HepG2 (cell line): ENCODE measurements at regions not wholly inside any gene's neighbourhood (a gene's known extent, or its start where the extent isn't known, plus 50 kb on each side); places are given as distances from the start of the nearest gene placed in this dataset.

Experiments used
- ATAC-seq: fragments of 200-7000 bp; cut with Tn5 transposase; 3 replicates; pipeline ENCODE4 v1.9.1; 2020; ENCODE audit warnings: mild to moderate bottlenecking, moderate library complexity
- BruUV-seq: library from RNA; stranded (reverse); fragments of 400-500 nt; replicated peaks from 2 replicates; lab custom pipeline; 2021; lab: Mats Ljungman, UMichigan
- CTCF ChIA-PET: fragments of 300-600 bp; formaldehyde crosslinking; extraction: SDS; loops from one replicate; lab custom pipeline; 2021; ENCODE audit warnings: low total read pairs, inconsistent platforms, low intra/inter-chr PET ratio; lab: Yijun Ruan, JAX
- POLR2A ChIA-PET: fragments of 350-600 bp; sonication (Branson Sonifier 250); formaldehyde crosslinking; loops from one replicate; lab custom pipeline; 2020; ENCODE audit warnings: antibody characterized with exemption, inconsistent platforms; lab: Yijun Ruan, JAX
- DNase-seq: peaks from one replicate; pipeline ENCODE4 v3.0.0-alpha.2; 2015; ENCODE audit warnings: low spot score
- FAIRE-seq: peaks from 3 replicates; lab custom pipeline; 2011; peaks lifted over from hg19 to GRCh38; lab: Jason Lieb, UNC
- H2AFZ ChIP-seq: one replicate; pipeline ENCODE4 v1.6.1; 2011; ENCODE audit warnings: low read length, inconsistent platforms
- H3K27ac ChIP-seq: fragments of 300-600 bp; 3 replicates; pipeline ENCODE4 v1.8.0; 2011; ENCODE audit warnings: mixed run types, mild to moderate bottlenecking, mixed read lengths, low read length, inconsistent platforms; ENCODE audit not compliant: insufficient read depth; ENCODE audit errors: extremely low read length
- H3K27me3 ChIP-seq, 2 experiments: fragments of 200-600 bp in 1 of 2; 2 replicates in 1 of 2; 3 replicates in 1 of 2; pipeline versions ENCODE4 v1.6.0 to v1.8.0; 2011; ENCODE audit warnings: low read length in 2 of 2, mild to moderate bottlenecking in 2 of 2, moderate library complexity in 2 of 2, inconsistent platforms in 1 of 2; ENCODE audit not compliant: insufficient read depth in 2 of 2, control insufficient read depth in 1 of 2
- H3K36me3 ChIP-seq, 2 experiments: fragments of 200-600 bp in 1 of 2; replicated peaks in 1 of 2; 2 replicates in 1 of 2; 3 replicates in 1 of 2; pipeline versions ENCODE4 v1.5.1 to v1.8.0; 2011; ENCODE audit warnings: low read length in 2 of 2, inconsistent platforms in 1 of 2; ENCODE audit not compliant: insufficient read depth in 2 of 2, control insufficient read depth in 1 of 2
- H3K4me1 ChIP-seq: 2 replicates; pipeline ENCODE4 v1.5.1; 2012; ENCODE audit warnings: low read length, inconsistent platforms; ENCODE audit not compliant: insufficient read depth
- H3K4me2 ChIP-seq: 2 replicates; pipeline ENCODE4 v1.6.0; 2011; ENCODE audit warnings: low read depth, low read length, inconsistent platforms
- H3K4me3 ChIP-seq, 3 experiments: fragments of 200-600 bp in 1 of 3; sonication (generic), shearing (Covaris generic) in 1 of 3; replicated peaks in 1 of 3; 2 replicates each; pipeline ENCODE4 v1.5.1; 2011 to 2016; ENCODE audit warnings: low read length in 3 of 3, inconsistent platforms in 2 of 3, low read depth in 2 of 3, mild to moderate bottlenecking in 2 of 3, control low read depth in 1 of 3, mixed read lengths in 1 of 3; ENCODE audit not compliant: insufficient read depth in 1 of 3
- H3K79me2 ChIP-seq: one replicate; pipeline ENCODE4 v1.6.1; 2011; ENCODE audit warnings: low read length, inconsistent platforms; ENCODE audit not compliant: insufficient read depth
- H3K9ac ChIP-seq: 2 replicates; pipeline ENCODE4 v1.6.0; 2011; ENCODE audit warnings: mild to moderate bottlenecking, low read depth, low read length, inconsistent platforms; ENCODE audit not compliant: insufficient read depth
- H3K9me3 ChIP-seq: 2 replicates; pipeline ENCODE4 v1.5.1; 2012; ENCODE audit warnings: mild to moderate bottlenecking, low read length
- H4K20me1 ChIP-seq: 2 replicates; pipeline ENCODE4 v1.6.0; 2011; ENCODE audit warnings: inconsistent platforms, mild to moderate bottlenecking, low read length, moderate library complexity; ENCODE audit not compliant: insufficient read depth
- HMGA1 ChIP-seq: sonication (generic); formaldehyde crosslinking; conservative IDR thresholded peaks from 2 replicates; pipeline ENCODE4 v1.4.0; 2020; ENCODE audit warnings: missing genetic modification reagents
- MTA3 ChIP-seq: sonication (generic); formaldehyde crosslinking; IDR thresholded peaks from 2 replicates; pipeline ENCODE4 v1.4.0; 2020; ENCODE audit warnings: missing genetic modification reagents
- MTF1 ChIP-seq: sonication (generic); formaldehyde crosslinking; IDR thresholded peaks from 2 replicates; pipeline ENCODE4 v1.5.0; 2020; ENCODE audit warnings: missing genetic modification reagents
- NR2F6 ChIP-seq, 2 experiments: IDR thresholded peaks; 2 replicates each; pipeline ENCODE4 v1.6.1; 2016; ENCODE audit warnings: antibody characterized with exemption in 1 of 2, mild to moderate bottlenecking in 1 of 2
- RCOR2 ChIP-seq: IDR thresholded peaks from 2 replicates; pipeline ENCODE4 v1.6.1; 2016; ENCODE audit warnings: missing biosample characterization, missing genetic modification reagents
- REL ChIP-seq: sonication (generic); formaldehyde crosslinking; conservative IDR thresholded peaks from 2 replicates; pipeline ENCODE4 v1.8.0; 2022; ENCODE audit warnings: mild to moderate bottlenecking, missing genetic modification reagents, moderate library complexity
- TAF1 ChIP-seq: sonication (generic); formaldehyde crosslinking; IDR thresholded peaks from 2 replicates; pipeline ENCODE4 v1.4.0; 2020; ENCODE audit warnings: missing genetic modification reagents
- TAF15 ChIP-seq: fragments of 200-400 bp; formaldehyde crosslinking; IDR thresholded peaks from one replicate; pipeline ENCODE4 v1.6.1; 2018; ENCODE audit warnings: mild to moderate bottlenecking, low read depth, low read length; ENCODE audit not compliant: poor library complexity, severe bottlenecking
- ZNF160 ChIP-seq: sonication (generic); formaldehyde crosslinking; IDR thresholded peaks from 2 replicates; pipeline ENCODE4 v1.8.0; 2022; ENCODE audit warnings: mild to moderate bottlenecking, inconsistent platforms, missing genetic modification reagents
- ZNF264 ChIP-seq: sonication (generic); formaldehyde crosslinking; IDR thresholded peaks from 2 replicates; pipeline ENCODE4 v1.4.0; 2020; ENCODE audit warnings: missing genetic modification reagents
- ZNF292 ChIP-seq: sonication (generic); formaldehyde crosslinking; IDR thresholded peaks from 2 replicates; pipeline ENCODE4 v1.8.1; 2022; ENCODE audit warnings: mild to moderate bottlenecking, low read depth, missing genetic modification reagents, borderline replicate concordance
- ZNF607 ChIP-seq: sonication (generic); formaldehyde crosslinking; IDR thresholded peaks from 2 replicates; pipeline ENCODE4 v1.5.1; 2020; ENCODE audit warnings: missing genetic modification reagents, mild to moderate bottlenecking, borderline replicate concordance
- ZSCAN20 ChIP-seq: sonication (generic); formaldehyde crosslinking; IDR thresholded peaks from 2 replicates; pipeline ENCODE4 v1.4.0; 2020; ENCODE audit warnings: missing genetic modification reagents, mild to moderate bottlenecking, borderline replicate concordance
- WGBS: methylation state at CpG from one replicate; pipeline ENCODE4 v1.1.6; 2017; ENCODE audit warnings: low lambda C conversion rate; 5-methylcytosine and 5-hydroxymethylcytosine counted together
- in situ Hi-C: cut with HindIII; loops from 2 replicates; pipeline ENCODE4 v1.10.0; 2017; ENCODE audit warnings: low pct_unique_long_range_greater_than_20kb; ENCODE audit not compliant: extremely low pct_ligation_motif_present
- intact Hi-C: fragments of 100-400 bp; cut with micrococcal nuclease; formaldehyde crosslinking; loops from one replicate; pipeline ENCODE4 v1.10.0; 2022; ENCODE audit not compliant: unreplicated experiment
- TF ChIP-seq, protein P1 (sequence below): sonication (generic); formaldehyde crosslinking; IDR thresholded peaks from 2 replicates; pipeline ENCODE4 v1.5.1; 2020; ENCODE audit warnings: missing genetic modification reagents, mild to moderate bottlenecking, borderline replicate concordance
- TF ChIP-seq, protein P2 (sequence below): IDR thresholded peaks from 2 replicates; pipeline ENCODE4 v1.6.1; 2018; ENCODE audit warnings: missing genetic modification reagents, mild to moderate bottlenecking, missing compliant biosample characterization

DNA sequence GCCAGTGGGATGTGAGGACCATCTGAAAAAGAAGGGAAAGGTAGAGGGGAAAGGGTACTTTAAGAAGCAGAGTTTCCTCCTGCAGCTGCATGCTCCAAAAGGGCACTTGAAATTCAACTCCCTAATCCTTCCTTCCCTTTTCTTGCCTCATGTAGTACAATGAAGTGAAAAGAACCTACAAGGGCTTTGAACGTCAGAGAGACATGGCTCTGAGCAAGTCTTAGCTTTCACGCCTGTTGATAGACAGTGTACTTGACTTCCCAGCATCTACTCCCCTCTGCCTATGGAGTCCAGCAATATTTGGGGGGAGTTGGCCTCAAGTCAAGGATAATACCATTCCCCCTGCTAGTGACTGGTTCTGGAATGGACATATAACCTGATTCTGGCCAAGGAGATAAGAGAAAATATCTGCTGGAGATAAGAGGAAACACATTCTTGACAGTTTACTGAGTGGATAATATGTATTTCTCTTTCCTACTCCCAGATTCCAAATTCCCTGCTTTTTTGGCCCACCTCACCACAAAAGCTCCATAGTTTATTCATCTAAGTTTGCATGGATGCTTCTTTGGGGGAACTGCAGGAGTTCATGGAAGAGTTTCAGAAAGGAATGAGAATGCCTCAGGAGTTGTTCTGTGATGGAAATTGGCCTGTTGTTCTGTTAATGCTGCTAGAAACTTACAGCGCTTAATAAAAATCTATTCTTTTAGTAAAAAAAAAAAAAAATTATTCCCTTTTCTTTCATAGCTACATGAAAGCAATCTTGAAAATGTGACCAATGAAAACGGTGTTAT lies 193.0 kb upstream of the TPM1 start:
- Histone ChIP-seq H3K4me1 (peaks cover 89% of the 10 kb centered on the region), H2AFZ (no peak overlapping the region), H3K36me3 (no peaks in the 10 kb centered on the region), H3K4me2 (no peak overlapping the region), H3K27me3 (no peaks in the 10 kb centered on the region), H3K79me2 (no peaks in the 10 kb centered on the region), H3K27ac (no peak overlapping the region), H3K4me3 (no peak overlapping the region), H3K9ac (no peak overlapping the region), H4K20me1 (no peaks in the 10 kb centered on the region), H3K9me3 (no peaks in the 10 kb centered on the region)
- CTCF ChIA-PET: interaction anchor here (1.8 kb wide), 1 partner anchor 67 kb away, joined by 4 read pairs; no protein-coding TSS in a partner anchor
- ATAC-seq: no peak
- in situ Hi-C loops: loop anchor here (5.0 kb wide), 1 partner anchor 198 kb away; no protein-coding TSS in a partner anchor
- POLR2A ChIA-PET: interaction anchor here (1.3 kb wide), 1 partner anchor 198 kb away, joined by 4 read pairs; no protein-coding TSS in a partner anchor
- WGBS: 99% methylated on average over 4 of the region's 4 CpGs
- no TSS peak for BruUV-seq
- TF ChIP-seq ZNF160 (CRISPR knock-in tag) (no peak), TAF15 (no peak), ZNF264 (CRISPR knock-in tag) (no peak), RCOR2 (no peak), REL (no peak), TAF1 (CRISPR knock-in tag) (no peak), ZNF607 (CRISPR knock-in tag) (no peak), NR2F6 (IDR thresholded peaks at IDR 0.05) (no peak), NR2F6 (CRISPR knock-in tag; IDR thresholded peaks at IDR 0.05) (no peak), MTF1 (no peak), HMGA1 (no peak), ZSCAN20 (no peak), ZNF292 (no peak), MTA3 (CRISPR knock-in tag) (no peak)
- TF ChIP-seq, protein P1, sequence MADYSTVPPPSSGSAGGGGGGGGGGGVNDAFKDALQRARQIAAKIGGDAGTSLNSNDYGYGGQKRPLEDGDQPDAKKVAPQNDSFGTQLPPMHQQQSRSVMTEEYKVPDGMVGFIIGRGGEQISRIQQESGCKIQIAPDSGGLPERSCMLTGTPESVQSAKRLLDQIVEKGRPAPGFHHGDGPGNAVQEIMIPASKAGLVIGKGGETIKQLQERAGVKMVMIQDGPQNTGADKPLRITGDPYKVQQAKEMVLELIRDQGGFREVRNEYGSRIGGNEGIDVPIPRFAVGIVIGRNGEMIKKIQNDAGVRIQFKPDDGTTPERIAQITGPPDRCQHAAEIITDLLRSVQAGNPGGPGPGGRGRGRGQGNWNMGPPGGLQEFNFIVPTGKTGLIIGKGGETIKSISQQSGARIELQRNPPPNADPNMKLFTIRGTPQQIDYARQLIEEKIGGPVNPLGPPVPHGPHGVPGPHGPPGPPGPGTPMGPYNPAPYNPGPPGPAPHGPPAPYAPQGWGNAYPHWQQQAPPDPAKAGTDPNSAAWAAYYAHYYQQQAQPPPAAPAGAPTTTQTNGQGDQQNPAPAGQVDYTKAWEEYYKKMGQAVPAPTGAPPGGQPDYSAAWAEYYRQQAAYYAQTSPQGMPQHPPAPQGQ (CRISPR knock-in tag): no peak
- TF ChIP-seq, protein P2, sequence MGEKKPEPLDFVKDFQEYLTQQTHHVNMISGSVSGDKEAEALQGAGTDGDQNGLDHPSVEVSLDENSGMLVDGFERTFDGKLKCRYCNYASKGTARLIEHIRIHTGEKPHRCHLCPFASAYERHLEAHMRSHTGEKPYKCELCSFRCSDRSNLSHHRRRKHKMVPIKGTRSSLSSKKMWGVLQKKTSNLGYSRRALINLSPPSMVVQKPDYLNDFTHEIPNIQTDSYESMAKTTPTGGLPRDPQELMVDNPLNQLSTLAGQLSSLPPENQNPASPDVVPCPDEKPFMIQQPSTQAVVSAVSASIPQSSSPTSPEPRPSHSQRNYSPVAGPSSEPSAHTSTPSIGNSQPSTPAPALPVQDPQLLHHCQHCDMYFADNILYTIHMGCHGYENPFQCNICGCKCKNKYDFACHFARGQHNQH (CRISPR knock-in tag): no peak
- no peak for DNase-seq
- intact Hi-C loops: loop anchor here (5.0 kb wide), 1 partner anchor 67 kb away; no protein-coding TSS in a partner anchor
- no peak for FAIRE-seq
